ENCODE measurements at regions not wholly inside any gene's neighbourhood (a gene's known extent, or its start where the extent isn't known, plus 50 kb on each side); places are given as distances from the start of the nearest gene placed in this dataset.
A peak's percentile ranks its signal among the peaks of the same experiment; 100 is the strongest.

- TF ChIP-seq CTCF (conservative IDR thresholded peaks at IDR 0.05; ENCODE audit: low read length): no peak
- TF ChIP-seq EZH2phosphoT487 (IDR thresholded peaks at IDR 0.05; ENCODE audit: borderline replicate concordance): no peak
- Histone ChIP-seq H3K9ac (ENCODE audit: low read depth, low read length, poor library complexity, severe bottlenecking) (no peak overlapping the region), H3F3A (ENCODE audit: low read depth) (no peaks in the 10 kb centered on the region), H3K4me1 (ENCODE audit: insufficient read depth, low read length, poor library complexity, severe bottlenecking) (peaks cover 7% of the 10 kb centered on the region), H3K9me2 (replicated peaks; ENCODE audit: low read depth, low read length) (no peaks in the 10 kb centered on the region), H3K4me3 (ENCODE audit: low read length, poor library complexity, severe bottlenecking) (no peak overlapping the region), H3K4me2 (ENCODE audit: low read depth, low read length, poor library complexity, severe bottlenecking) (no peak overlapping the region), H3K36me3 (ENCODE audit: insufficient read depth, low read length) (no peaks in the 10 kb centered on the region), H4K20me1 (ENCODE audit: insufficient read depth, low read length, poor library complexity, severe bottlenecking) (no peaks in the 10 kb centered on the region), H3K79me2 (ENCODE audit: insufficient read depth, low read length) (no peaks in the 10 kb centered on the region), H2AFZ (ENCODE audit: low read length) (peak overlapping the region; percentile 53; the same call in 1 of the 2 replicates), H3K27me3 (ENCODE audit: insufficient read depth, low read length, poor library complexity, severe bottlenecking) (no peaks in the 10 kb centered on the region), H3K9me3 (ENCODE audit: insufficient read depth, low read depth, low read length) (no peaks in the 10 kb centered on the region)
These were observed 57.5 kb upstream of the PPP1R3C start for GRCh38 chr10:91690412-91690811.

- H2AFZ ChIP-seq (ENCODE audit: low read length): peak overlapping the region; percentile 53
- H3F3A ChIP-seq (ENCODE audit: low read depth): no peaks in the 10 kb centered on the region
- no peaks in the 10 kb centered on the region for H3K27me3 ChIP-seq (ENCODE audit: insufficient read depth, low read length, poor library complexity, severe bottlenecking)
- no peaks in the 10 kb centered on the region for H3K9me2 ChIP-seq (replicated peaks; ENCODE audit: low read depth, low read length)
- H3K79me2 ChIP-seq (ENCODE audit: insufficient read depth, low read length): no peaks in the 10 kb centered on the region
- peaks cover 7% of the 10 kb centered on the region for H3K4me1 ChIP-seq (ENCODE audit: insufficient read depth, low read length, poor library complexity, severe bottlenecking)
- H3K4me2 ChIP-seq (ENCODE audit: low read depth, low read length, poor library complexity, severe bottlenecking): no peak overlapping the region
- TF ChIP-seq CTCF (conservative IDR thresholded peaks at IDR 0.05; ENCODE audit: low read length): no peak
- TF ChIP-seq EZH2phosphoT487 (IDR thresholded peaks at IDR 0.05; ENCODE audit: borderline replicate concordance): no peak
- H4K20me1 ChIP-seq (ENCODE audit: insufficient read depth, low read length, poor library complexity, severe bottlenecking): no peaks in the 10 kb centered on the region
- no peaks in the 10 kb centered on the region for H3K9me3 ChIP-seq (ENCODE audit: insufficient read depth, low read depth, low read length)
- H3K9ac ChIP-seq (ENCODE audit: low read depth, low read length, poor library complexity, severe bottlenecking): no peak overlapping the region
- no peak overlapping the region for H3K4me3 ChIP-seq (ENCODE audit: low read length, poor library complexity, severe bottlenecking)
- no peaks in the 10 kb centered on the region for H3K36me3 ChIP-seq (ENCODE audit: insufficient read depth, low read length)
These were observed 56.9 kb upstream of the PPP1R3C start for GRCh38 chr10:91689731-91690168.

GRCh38 chr10:91684841-91685240 is 52.0 kb upstream of the PPP1R3C start:
- H3F3A ChIP-seq (ENCODE audit: low read depth): no peaks in the 10 kb centered on the region
- H3K9me3 ChIP-seq (ENCODE audit: insufficient read depth, low read depth, low read length): no peaks in the 10 kb centered on the region
- H3K36me3 ChIP-seq (ENCODE audit: insufficient read depth, low read length): no peaks in the 10 kb centered on the region
- no peak overlapping the region for H3K4me2 ChIP-seq (ENCODE audit: low read depth, low read length, poor library complexity, severe bottlenecking)
- H3K27me3 ChIP-seq (ENCODE audit: insufficient read depth, low read length, poor library complexity, severe bottlenecking): no peaks in the 10 kb centered on the region
- no peaks in the 10 kb centered on the region for H3K9me2 ChIP-seq (replicated peaks; ENCODE audit: low read depth, low read length)
- H3K4me1 ChIP-seq (ENCODE audit: insufficient read depth, low read length, poor library complexity, severe bottlenecking): peaks cover 3% of the 10 kb centered on the region
- H3K79me2 ChIP-seq (ENCODE audit: insufficient read depth, low read length): no peaks in the 10 kb centered on the region
- H3K4me3 ChIP-seq (ENCODE audit: low read length, poor library complexity, severe bottlenecking): no peak overlapping the region
- no peak overlapping the region for H3K9ac ChIP-seq (ENCODE audit: low read depth, low read length, poor library complexity, severe bottlenecking)
- no peak for TF ChIP-seq EZH2phosphoT487 (IDR thresholded peaks at IDR 0.05; ENCODE audit: borderline replicate concordance)
- TF ChIP-seq CTCF (conservative IDR thresholded peaks at IDR 0.05; ENCODE audit: low read length): no peak
- H4K20me1 ChIP-seq (ENCODE audit: insufficient read depth, low read length, poor library complexity, severe bottlenecking): no peaks in the 10 kb centered on the region
- no peak overlapping the region for H2AFZ ChIP-seq (ENCODE audit: low read length)

Data from Loucy (cell line).